NCI-H2196 (cell line): ENCODE measurements at regions not wholly inside any gene's neighbourhood (a gene's known extent, or its start where the extent isn't known, plus 50 kb on each side); places are given as distances from the start of the nearest gene placed in this dataset.
A peak's percentile ranks its signal among the peaks of the same experiment; 100 is the strongest.

Experiments
- DNase-seq: peaks from one replicate; lab custom pipeline; 2025; ENCODE audit not compliant: unreplicated experiment; lab: John Stamatoyannopoulos, UW

- no peak for DNase-seq
Observed at GRCh38 chr2:8418721-8419120, 263.1 kb upstream of the ID2 start.

GRCh38 chr2:8421658-8422449 lies 260.0 kb upstream of the ID2 start:
- no peak for DNase-seq

- DNase-seq = no peak
Observed at GRCh38 chr2:8422450-8422800, 259.4 kb upstream of the ID2 start.

GRCh38 chr2:8424997-8425900 lies 256.6 kb upstream of the ID2 start:
- no peak for DNase-seq

- no peak for DNase-seq
Observed at GRCh38 chr2:8426550-8426949, 255.3 kb upstream of the ID2 start.

- DNase-seq = no peak
Observed at GRCh38 chr2:8427211-8427610, 254.6 kb upstream of the ID2 start.

GRCh38 chr2:8430628-8431027 lies 251.2 kb upstream of the ID2 start:
- DNase-seq = no peak

- no peak for DNase-seq
Observed at GRCh38 chr2:8431446-8432125, 250.3 kb upstream of the ID2 start.

- DNase-seq = no peak
Observed at GRCh38 chr2:8432706-8433336, 249.0 kb upstream of the ID2 start.

GRCh38 chr2:8433390-8433789 lies 248.5 kb upstream of the ID2 start:
- no peak for DNase-seq

GRCh38 chr2:8435608-8436007 lies 246.2 kb upstream of the ID2 start:
- DNase-seq = no peak

- DNase-seq = no peak
Observed at GRCh38 chr2:8436585-8436984, 245.3 kb upstream of the ID2 start.

- DNase-seq = peak; percentile 62
Observed at GRCh38 chr2:8437228-8437948, 244.5 kb upstream of the ID2 start.

GRCh38 chr2:8437949-8438400 lies 243.9 kb upstream of the ID2 start:
- DNase-seq = no peak

GRCh38 chr2:8438476-8438875 lies 243.4 kb upstream of the ID2 start:
- no peak for DNase-seq

GRCh38 chr2:8438996-8439395 lies 242.9 kb upstream of the ID2 start:
- DNase-seq = peak; percentile 26

- DNase-seq = no peak
Observed at GRCh38 chr2:8440029-8440778, 241.7 kb upstream of the ID2 start.

- no peak for DNase-seq
Observed at GRCh38 chr2:8441371-8441770, 240.5 kb upstream of the ID2 start.

GRCh38 chr2:8441986-8442385 lies 239.9 kb upstream of the ID2 start:
- no peak for DNase-seq
